SK-N-MC (cell line): ENCODE measurements at regions not wholly inside any gene's neighbourhood (a gene's known extent, or its start where the extent isn't known, plus 50 kb on each side); places are given as distances from the start of the nearest gene placed in this dataset.

Experiments used
- DNase-seq: peaks from one replicate; pipeline ENCODE4 v3.0.0-alpha.2; 2011; ENCODE audit warnings: low read depth, low spot score
- H3K27ac ChIP-seq: fragments of 200-600 bp; sonication (generic); 2 replicates; pipeline ENCODE4 v1.5.1; 2016; ENCODE audit warnings: mixed run types
- H3K36me3 ChIP-seq: fragments of 200-600 bp; sonication (generic); 2 replicates; pipeline ENCODE4 v1.6.1; 2017; ENCODE audit warnings: antibody characterized with exemption, low read length, mixed read lengths; ENCODE audit not compliant: insufficient read depth
- H3K4me3 ChIP-seq: fragments of 200-600 bp; sonication (generic); 2 replicates; pipeline ENCODE4 v1.5.1; 2016
- H3K9ac ChIP-seq: fragments of 200-600 bp; sonication (generic); 2 replicates; pipeline ENCODE4 v1.8.0; 2017; ENCODE audit warnings: mixed run types, mixed read lengths; ENCODE audit not compliant: insufficient read length
- H3K9me3 ChIP-seq: fragments of 200-600 bp; sonication (generic); 2 replicates; pipeline ENCODE4 v1.6.1; 2017; ENCODE audit warnings: low read depth, mild to moderate bottlenecking, antibody characterized with exemption, low read length, moderate library complexity, mixed read lengths
- EZH2 ChIP-seq: fragments of 200-600 bp; sonication (generic); IDR thresholded peaks from one replicate; pipeline ENCODE4 v1.6.1; 2017; ENCODE audit warnings: antibody characterized with exemption
- FOXP2 ChIP-seq: optimal IDR thresholded peaks from 2 replicates; pipeline ENCODE3; 2011; ENCODE audit warnings: mild to moderate bottlenecking, moderate library complexity; ENCODE audit not compliant: insufficient read depth; ENCODE audit errors: extremely low read length, control extremely low read depth
- POLR2AphosphoS5 ChIP-seq: IDR thresholded peaks from 2 replicates; pipeline ENCODE4 v1.6.1; 2012; ENCODE audit warnings: mild to moderate bottlenecking, low read depth, low read length, borderline replicate concordance

DNA sequence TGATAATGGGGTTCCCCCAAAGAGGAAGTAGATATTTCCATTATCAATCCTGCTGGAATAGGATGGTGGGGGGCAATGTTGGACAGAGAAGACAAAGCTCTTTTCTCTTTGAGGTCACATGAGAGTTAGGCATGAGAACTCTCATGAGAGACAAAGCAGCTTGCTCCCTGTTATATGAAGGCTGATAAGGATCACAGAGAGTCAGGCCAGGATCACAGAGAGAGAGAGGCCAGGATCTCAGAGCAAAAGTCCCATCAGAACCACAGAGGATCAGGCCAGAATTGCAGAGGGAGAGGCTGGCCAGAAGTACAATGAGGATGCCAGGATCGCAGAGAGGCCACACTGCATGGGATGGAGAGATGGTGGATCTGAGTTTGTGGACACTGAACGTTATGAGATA lies 457.1 kb downstream of the LPIN1 start:
- no peak for DNase-seq
- no peak overlapping the region for H3K4me3 ChIP-seq
- no peak for TF ChIP-seq FOXP2
- no peak for TF ChIP-seq EZH2
- TF ChIP-seq POLR2AphosphoS5, result no peak
- H3K36me3 ChIP-seq, result no peaks in the 10 kb centered on the region
- H3K9me3 ChIP-seq, result no peaks in the 10 kb centered on the region
- no peak overlapping the region for H3K9ac ChIP-seq
- no peak overlapping the region for H3K27ac ChIP-seq

DNA sequence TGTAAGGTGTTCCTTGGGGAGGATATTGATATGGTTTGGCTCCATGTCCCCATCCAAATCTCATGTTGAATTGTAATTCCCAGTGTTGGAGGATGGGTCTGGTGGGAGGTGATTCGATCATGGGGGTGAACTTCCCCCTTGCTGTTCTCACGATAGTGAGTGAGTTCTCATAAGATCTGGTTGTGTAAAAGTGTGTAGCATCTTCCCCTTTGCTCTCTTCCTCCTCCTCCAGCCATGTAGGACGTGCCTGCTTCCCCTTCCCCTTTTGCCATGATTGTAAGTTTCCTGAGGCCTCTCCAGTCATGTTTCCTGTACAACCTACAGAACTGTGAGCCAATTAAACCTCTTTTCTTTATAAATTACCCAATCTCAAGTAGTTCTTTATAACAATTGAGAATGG lies 458.7 kb downstream of the LPIN1 start:
- no peak for TF ChIP-seq EZH2
- TF ChIP-seq POLR2AphosphoS5, result no peak
- no peak for TF ChIP-seq FOXP2
- H3K27ac ChIP-seq, result no peak overlapping the region
- H3K36me3 ChIP-seq, result no peaks in the 10 kb centered on the region
- no peak for DNase-seq
- H3K9ac ChIP-seq, result no peak overlapping the region
- H3K9me3 ChIP-seq, result no peaks in the 10 kb centered on the region
- H3K4me3 ChIP-seq, result no peak overlapping the region

DNA sequence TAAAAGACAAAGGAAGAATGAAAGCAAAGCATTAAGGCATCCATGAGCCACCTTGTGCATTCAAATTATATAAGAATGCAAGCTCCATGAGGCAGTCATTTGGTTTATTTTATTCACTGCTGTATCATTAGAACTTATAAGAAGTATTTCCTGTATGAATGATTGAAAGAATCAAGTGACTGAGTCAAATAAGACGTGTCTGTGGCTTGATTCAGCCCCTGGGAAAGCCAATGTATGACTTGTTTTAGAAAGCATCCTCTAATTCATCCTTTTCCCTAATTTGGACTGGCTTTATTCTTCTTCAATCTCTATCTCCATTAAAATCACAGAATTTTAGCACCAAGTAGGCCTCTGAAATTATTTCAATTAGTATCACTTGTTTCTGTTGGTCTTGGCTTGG lies 461.1 kb downstream of the LPIN1 start:
- no peak overlapping the region for H3K27ac ChIP-seq
- no peaks in the 10 kb centered on the region for H3K36me3 ChIP-seq
- no peak for DNase-seq
- no peaks in the 10 kb centered on the region for H3K9me3 ChIP-seq
- TF ChIP-seq EZH2, result no peak
- no peak for TF ChIP-seq POLR2AphosphoS5
- no peak for TF ChIP-seq FOXP2
- H3K9ac ChIP-seq, result no peak overlapping the region
- no peak overlapping the region for H3K4me3 ChIP-seq

DNA sequence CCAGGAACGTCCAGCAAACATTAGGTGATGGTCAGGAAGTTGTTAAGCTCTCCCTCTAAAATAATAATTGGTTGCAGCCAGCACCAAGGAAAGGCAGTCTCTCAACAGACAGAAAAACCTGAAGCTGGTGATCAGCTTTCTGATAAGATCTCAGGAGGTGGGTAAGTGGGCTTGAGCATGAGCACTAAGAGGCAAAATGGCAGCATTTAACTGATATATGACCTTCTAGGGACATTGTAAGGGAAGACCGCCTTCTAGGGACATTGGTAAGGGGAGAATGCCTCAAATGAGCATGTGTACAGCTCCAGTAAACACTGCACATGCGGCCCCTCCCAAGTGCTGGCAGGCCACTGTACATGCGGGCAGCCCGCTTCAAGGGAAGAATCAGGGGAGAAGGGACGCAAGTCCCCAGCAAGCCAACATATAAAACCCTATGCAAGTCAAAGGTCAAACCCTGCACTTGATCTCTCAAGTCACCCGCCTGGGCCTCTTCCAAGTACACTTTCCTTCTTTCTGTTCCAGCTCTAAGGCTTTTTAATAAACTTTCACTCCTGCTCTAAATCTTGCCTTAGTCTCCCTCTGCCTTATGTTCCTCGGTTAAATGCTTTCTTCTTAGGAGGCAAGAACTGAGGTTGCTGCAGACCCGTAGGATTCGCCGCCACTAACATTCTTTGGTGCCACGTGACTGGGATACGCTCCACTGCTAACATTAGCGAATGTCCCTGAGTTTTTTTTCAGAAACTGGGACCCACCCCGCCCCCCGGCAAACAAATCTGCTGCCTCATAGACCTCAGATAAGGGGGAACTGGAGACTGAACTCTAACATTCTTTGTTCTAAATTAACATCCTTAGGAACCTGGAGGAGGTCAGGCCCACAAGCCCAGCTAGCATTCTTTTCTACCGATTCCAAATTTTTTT lies 463.8 kb downstream of the LPIN1 start:
- no peak overlapping the region for H3K4me3 ChIP-seq
- no peak for TF ChIP-seq FOXP2
- no peak for TF ChIP-seq POLR2AphosphoS5
- TF ChIP-seq EZH2, result no peak

DNA sequence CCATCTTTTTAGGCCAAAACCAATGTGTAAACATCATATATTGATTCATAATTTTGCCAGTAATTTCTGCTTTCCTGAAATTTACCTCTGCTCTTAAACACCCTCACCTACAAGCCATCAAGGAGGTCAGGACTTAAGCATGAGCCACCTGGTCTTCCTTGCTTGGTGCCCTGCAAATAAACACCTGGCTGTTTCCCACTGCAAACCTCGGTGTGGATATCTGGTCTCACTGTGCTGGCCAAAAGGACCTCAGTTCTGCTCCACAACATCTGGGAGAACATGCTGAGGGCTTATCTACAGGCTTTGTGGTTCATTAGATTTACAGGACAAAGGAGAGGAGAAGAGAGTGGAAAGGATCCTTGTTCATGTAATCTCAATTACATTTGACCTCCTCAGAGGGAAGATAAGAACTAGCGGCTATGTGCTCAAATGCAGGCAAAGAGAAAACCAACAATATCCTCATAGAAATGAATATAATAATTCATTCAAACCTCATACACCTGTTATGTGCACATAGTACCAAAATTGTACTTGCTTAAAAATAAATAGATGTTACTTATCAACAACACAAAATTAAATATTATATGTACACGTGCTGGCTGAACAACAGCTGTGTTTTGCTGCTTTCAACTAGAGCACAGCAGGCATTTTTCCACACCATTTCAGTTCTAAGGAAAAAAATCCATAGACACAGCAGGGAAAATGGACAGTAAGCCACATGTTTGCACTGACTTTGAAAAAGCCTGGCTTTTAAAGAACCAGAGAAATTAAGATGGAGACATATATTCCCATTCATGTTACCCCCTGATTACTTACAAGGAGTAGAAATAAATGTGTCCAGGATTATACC lies 465.1 kb downstream of the LPIN1 start:
- H3K27ac ChIP-seq, result no peak overlapping the region
- no peak overlapping the region for H3K4me3 ChIP-seq
- no peaks in the 10 kb centered on the region for H3K36me3 ChIP-seq
- H3K9ac ChIP-seq, result no peak overlapping the region
- DNase-seq, result no peak
- TF ChIP-seq POLR2AphosphoS5 (no peak), EZH2 (no peak), FOXP2 (no peak)
- no peaks in the 10 kb centered on the region for H3K9me3 ChIP-seq

More for the DNA sequence above, 463.8 kb downstream of the LPIN1 start:
- no peak overlapping the region for H3K27ac ChIP-seq
- no peak for DNase-seq
- H3K9me3 ChIP-seq, result no peaks in the 10 kb centered on the region
- no peaks in the 10 kb centered on the region for H3K36me3 ChIP-seq
- no peak overlapping the region for H3K9ac ChIP-seq

DNA sequence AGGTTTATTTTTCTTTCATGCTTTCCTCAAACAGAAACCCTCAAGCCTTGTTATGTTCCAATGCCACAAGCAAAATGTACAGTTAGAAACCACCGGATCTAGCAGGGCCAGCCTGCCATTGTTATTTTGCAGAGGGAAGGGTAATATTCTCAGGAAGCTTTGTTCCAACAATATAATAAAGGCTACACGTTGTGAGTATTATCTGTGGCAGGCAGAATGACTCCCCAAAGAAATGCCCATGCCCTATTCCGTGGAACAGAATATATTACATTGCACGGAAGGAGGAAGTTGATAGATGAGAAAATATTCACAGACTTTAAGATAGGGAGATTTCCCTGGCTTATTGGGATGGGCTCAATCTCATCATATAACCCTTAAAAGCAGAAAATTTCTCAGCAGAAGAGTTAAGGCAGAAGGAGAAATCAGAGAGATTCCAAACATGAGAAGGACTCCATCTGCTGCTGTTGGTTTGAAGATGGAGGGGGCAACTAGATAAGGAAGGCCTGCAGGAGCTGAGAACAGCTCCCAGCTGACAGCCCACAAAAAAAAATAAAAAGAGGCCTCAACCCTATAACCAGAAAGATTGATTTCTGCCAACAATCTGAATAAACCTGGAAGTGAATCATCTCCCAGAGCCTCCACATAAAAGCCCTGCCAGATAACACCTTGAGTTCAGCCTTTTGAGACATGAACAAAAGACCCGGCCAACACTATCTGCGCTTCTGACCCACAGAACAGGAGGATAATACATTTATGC lies 466.6 kb downstream of the LPIN1 start:
- DNase-seq, result no peak
- no peak overlapping the region for H3K9ac ChIP-seq
- no peak overlapping the region for H3K4me3 ChIP-seq
- H3K9me3 ChIP-seq, result no peaks in the 10 kb centered on the region
- no peak overlapping the region for H3K27ac ChIP-seq
- no peak for TF ChIP-seq EZH2
- H3K36me3 ChIP-seq, result no peaks in the 10 kb centered on the region

DNA sequence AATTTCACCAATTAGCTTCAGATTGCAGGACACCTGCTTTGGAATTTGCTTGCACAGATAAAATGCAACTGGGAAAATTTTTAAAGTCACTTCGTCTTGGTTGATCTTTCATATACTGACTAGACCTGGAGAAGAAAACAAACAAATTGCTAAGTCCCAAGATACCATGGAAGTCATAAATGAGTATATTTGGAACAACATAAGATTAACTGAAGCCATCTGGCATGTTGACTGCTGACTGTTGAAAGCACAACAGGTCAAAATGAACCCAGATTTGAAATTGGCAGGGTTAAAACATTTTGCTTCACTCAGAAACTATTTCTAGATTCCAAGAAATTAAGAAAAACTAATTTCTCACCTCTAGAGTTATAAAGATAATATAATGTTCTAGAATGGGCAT lies 470.7 kb downstream of the LPIN1 start:
- no peak overlapping the region for H3K4me3 ChIP-seq
- no peaks in the 10 kb centered on the region for H3K36me3 ChIP-seq
- TF ChIP-seq FOXP2 (no peak), EZH2 (no peak), POLR2AphosphoS5 (no peak)
- H3K27ac ChIP-seq, result no peak overlapping the region
- H3K9ac ChIP-seq, result no peak overlapping the region
- no peak for DNase-seq
- H3K9me3 ChIP-seq, result no peaks in the 10 kb centered on the region

DNA sequence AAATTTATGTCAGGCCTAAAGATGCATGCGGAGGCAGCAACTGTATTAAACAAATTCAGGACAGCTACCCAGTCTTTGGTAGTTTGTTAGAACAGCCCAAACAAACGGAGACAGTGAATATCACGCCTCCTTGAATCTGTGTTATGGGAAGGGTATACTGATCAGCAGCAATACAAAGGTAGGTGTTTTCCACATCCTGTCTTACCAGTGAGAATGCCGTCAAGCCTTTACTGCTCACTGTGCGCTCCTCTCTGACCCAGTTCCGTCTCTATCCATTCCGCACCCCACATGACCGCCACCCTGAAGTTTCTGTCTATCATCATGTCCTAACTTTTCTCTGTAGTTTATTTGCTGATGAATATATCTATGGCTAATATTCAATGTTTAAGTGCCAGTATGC lies 473.3 kb downstream of the LPIN1 start:
- Histone ChIP-seq H3K4me3 (no peak overlapping the region), H3K9me3 (no peaks in the 10 kb centered on the region), H3K9ac (no peak overlapping the region), H3K36me3 (no peaks in the 10 kb centered on the region), H3K27ac (no peak overlapping the region)
- DNase-seq, result no peak
- TF ChIP-seq EZH2, result no peak
- TF ChIP-seq FOXP2, result no peak
- no peak for TF ChIP-seq POLR2AphosphoS5
